ENCODE measurements at regions not wholly inside any gene's neighbourhood (a gene's known extent, or its start where the extent isn't known, plus 50 kb on each side); places are given as distances from the start of the nearest gene placed in this dataset.

DNA sequence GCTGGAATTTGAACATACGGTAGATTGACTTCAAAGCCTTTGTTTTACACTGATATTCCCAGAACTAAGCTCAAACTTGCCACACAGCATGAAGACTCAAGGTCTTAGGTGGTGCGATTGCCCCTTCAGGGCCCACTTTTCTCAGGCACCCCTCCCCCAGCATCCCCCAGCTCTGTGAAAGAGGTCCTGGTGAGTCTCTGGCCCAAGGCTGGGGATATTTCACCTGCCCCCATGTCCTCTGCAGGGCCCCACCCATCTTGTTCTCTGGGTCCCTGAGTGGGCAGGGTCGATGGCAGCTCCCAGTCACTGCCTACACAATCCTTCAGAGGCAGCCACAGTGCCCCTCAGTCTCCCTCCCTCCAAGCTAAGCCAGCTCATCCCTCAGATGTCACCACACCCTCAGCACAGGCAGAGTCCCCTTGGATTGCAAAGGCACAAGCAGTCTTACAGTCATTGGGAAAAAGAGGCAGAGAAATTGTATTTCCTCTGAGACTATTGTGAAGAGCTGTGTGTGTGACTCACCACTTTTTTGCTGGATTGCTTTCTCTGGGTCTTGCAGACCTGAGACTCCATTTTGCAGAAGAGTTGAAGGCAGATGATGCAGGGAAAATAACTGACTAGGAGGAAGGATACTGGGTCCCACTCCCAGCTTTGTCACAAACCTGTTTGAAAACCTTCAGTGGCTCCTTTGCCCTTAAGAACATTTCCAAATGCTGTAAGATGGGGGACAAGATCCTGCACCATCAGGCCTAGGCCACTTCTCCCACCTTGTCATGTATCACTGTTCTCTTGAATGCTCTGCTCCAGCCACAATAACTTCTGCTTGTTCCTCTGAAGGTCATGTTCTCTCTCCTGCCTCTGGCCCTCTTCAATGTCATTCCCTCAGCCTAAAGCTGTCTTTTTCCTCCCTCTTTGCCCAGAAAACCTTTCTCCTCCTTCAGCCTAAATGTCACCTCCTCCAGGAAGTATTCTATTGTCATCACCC lies 119.1 kb upstream of the GRIK3 start:
- no peak overlapping the region for H3K4me3 ChIP-seq
- H3K27ac ChIP-seq (replicated peaks) = no peak overlapping the region
- peaks cover 49% of the 10 kb centered on the region for H3K27me3 ChIP-seq (ENCODE audit: low read depth)
- DNase-seq = no peak
- intact Hi-C loops (cut with micrococcal nuclease) = no loop called here
- no peaks in the 10 kb centered on the region for H3K36me3 ChIP-seq
- peaks cover 7% of the 10 kb centered on the region for H3K4me1 ChIP-seq
- TF ChIP-seq, protein P1, sequence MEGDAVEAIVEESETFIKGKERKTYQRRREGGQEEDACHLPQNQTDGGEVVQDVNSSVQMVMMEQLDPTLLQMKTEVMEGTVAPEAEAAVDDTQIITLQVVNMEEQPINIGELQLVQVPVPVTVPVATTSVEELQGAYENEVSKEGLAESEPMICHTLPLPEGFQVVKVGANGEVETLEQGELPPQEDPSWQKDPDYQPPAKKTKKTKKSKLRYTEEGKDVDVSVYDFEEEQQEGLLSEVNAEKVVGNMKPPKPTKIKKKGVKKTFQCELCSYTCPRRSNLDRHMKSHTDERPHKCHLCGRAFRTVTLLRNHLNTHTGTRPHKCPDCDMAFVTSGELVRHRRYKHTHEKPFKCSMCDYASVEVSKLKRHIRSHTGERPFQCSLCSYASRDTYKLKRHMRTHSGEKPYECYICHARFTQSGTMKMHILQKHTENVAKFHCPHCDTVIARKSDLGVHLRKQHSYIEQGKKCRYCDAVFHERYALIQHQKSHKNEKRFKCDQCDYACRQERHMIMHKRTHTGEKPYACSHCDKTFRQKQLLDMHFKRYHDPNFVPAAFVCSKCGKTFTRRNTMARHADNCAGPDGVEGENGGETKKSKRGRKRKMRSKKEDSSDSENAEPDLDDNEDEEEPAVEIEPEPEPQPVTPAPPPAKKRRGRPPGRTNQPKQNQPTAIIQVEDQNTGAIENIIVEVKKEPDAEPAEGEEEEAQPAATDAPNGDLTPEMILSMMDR (IDR thresholded peaks at IDR 0.05; ENCODE audit: borderline replicate concordance) = no peak
- H3K9me3 ChIP-seq (replicated peaks) = no peaks in the 10 kb centered on the region

DNA sequence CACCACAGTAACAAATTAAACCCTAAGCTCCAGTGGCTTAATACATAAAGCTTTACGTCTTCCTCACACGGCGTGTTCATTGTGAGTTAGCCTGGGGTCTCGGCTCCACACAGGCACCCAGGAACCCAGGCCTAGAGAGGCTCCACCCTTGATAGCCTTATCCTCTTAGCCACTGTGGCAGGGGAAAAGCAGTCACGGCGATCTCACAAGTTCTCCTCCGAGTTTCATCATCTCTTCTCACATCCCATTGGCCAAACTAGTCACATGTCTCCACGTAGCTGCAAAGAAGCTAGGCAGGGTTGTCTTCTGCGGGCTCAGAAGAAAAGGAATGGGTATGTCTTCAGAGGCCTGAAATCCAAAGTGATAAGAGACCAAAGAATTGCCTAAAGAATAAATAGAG lies 122.3 kb upstream of the GRIK3 start:
- H3K4me3 ChIP-seq = no peak overlapping the region
- TF ChIP-seq, protein P1 (IDR thresholded peaks at IDR 0.05; ENCODE audit: borderline replicate concordance) = no peak
- H3K9me3 ChIP-seq (replicated peaks) = peaks cover 4% of the 10 kb centered on the region
- H3K27me3 ChIP-seq (ENCODE audit: low read depth) = peaks cover 45% of the 10 kb centered on the region
- H3K4me1 ChIP-seq = peaks cover 7% of the 10 kb centered on the region
- H3K27ac ChIP-seq (replicated peaks) = no peak overlapping the region
- no peak for DNase-seq
- H3K36me3 ChIP-seq = no peaks in the 10 kb centered on the region
- intact Hi-C loops (cut with micrococcal nuclease) = no loop called here

DNA sequence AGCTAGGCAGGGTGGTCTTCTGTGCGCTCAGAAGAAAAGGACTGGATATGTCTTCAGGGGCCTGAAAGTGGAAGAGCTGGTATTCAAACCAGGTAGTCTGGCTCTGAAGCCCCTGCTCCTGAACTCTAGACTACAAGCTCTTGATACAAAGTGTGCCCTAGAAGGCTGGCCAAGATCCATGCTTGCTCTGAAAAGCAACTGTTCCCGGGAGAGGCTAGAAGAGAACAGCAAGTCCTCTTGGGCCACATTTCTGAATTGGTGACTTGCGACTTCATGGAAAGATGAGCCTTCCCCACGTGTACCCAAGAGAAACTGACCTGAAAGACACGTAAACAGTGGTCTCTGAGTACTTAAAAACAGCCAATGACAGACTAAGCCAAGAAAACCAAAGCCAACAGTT lies 123.3 kb upstream of the GRIK3 start:
- intact Hi-C loops (cut with micrococcal nuclease) = no loop called here
- no peak for DNase-seq
- no peak overlapping the region for H3K4me3 ChIP-seq
- peaks cover 38% of the 10 kb centered on the region for H3K27me3 ChIP-seq (ENCODE audit: low read depth)
- no peak overlapping the region for H3K27ac ChIP-seq (replicated peaks)
- TF ChIP-seq, protein P1 (IDR thresholded peaks at IDR 0.05; ENCODE audit: borderline replicate concordance) = no peak
- no peaks in the 10 kb centered on the region for H3K36me3 ChIP-seq
- no peaks in the 10 kb centered on the region for H3K4me1 ChIP-seq
- peaks cover 14% of the 10 kb centered on the region for H3K9me3 ChIP-seq (replicated peaks)

DNA sequence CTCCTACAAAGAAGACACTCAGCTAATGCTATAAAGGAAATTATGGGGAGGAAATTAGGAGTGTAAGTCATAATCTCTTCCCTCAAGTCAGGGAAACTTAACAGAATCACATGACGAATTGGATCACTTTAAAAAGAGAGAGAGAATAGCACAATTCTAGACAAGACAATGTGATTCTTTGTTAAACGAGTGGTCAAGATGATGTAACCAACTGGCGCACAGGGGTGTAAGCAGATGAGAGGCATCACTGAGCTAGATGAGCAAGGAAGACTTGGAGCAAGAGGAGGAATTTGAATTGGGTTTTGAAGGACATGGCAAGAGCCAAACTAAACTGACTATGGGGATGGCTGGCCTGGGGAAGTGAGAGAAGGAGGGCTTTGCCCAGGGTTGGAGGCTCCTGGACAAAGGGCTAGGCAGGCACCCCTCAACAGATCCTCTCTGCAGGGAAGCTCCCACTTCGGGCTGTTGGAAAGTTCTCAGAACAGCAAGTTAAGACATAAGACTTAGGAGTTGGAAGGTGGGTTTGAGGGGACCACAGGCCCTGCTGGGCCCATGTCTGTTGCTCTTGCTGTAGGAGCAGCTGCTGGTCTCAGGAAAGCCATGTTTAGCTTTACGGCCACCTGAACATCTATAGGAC lies 123.9 kb upstream of the GRIK3 start:
- H3K27me3 ChIP-seq (ENCODE audit: low read depth) = peaks cover 38% of the 10 kb centered on the region
- TF ChIP-seq, protein P1 (IDR thresholded peaks at IDR 0.05; ENCODE audit: borderline replicate concordance) = no peak
- no peaks in the 10 kb centered on the region for H3K36me3 ChIP-seq
- no peak for DNase-seq
- H3K9me3 ChIP-seq (replicated peaks) = peaks cover 17% of the 10 kb centered on the region
- no peak overlapping the region for H3K27ac ChIP-seq (replicated peaks)
- intact Hi-C loops (cut with micrococcal nuclease) = no loop called here
- H3K4me3 ChIP-seq = no peak overlapping the region
- H3K4me1 ChIP-seq = no peaks in the 10 kb centered on the region

DNA sequence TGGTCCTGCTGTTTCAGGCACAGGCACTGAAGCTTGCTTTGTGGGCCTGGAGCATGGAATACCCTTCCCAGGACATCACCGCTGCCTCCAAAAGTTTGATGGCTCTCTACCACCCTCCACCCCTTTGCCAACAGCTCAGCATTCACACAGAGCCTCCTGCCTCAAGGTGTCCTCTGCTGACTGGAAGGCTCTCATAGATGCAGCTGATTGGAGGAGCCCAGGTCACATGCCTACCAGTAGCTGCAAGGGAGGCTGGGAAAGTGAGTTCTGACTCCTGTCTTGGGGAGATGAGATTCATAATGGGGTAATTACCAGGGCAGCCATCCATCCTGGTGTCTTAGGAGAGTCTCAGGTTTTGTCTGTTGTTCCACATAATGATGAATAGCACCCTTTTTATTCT lies 124.8 kb upstream of the GRIK3 start:
- no peak for DNase-seq
- Histone ChIP-seq H3K9me3 (replicated peaks) (peaks cover 22% of the 10 kb centered on the region), H3K27me3 (ENCODE audit: low read depth) (peaks cover 38% of the 10 kb centered on the region), H3K36me3 (no peaks in the 10 kb centered on the region), H3K4me3 (no peak overlapping the region), H3K4me1 (no peaks in the 10 kb centered on the region), H3K27ac (replicated peaks) (no peak overlapping the region)
- TF ChIP-seq, protein P1 (IDR thresholded peaks at IDR 0.05; ENCODE audit: borderline replicate concordance) = no peak
- intact Hi-C loops (cut with micrococcal nuclease) = no loop called here
